H9 (cell line): ENCODE measurements at regions not wholly inside any gene's neighbourhood (a gene's known extent, or its start where the extent isn't known, plus 50 kb on each side); places are given as distances from the start of the nearest gene placed in this dataset.

Source experiments
- DNase-seq: peaks from one replicate; pipeline ENCODE4 v3.0.0-alpha.2; 2017
- H2AFZ ChIP-seq: one replicate; pipeline ENCODE4 v1.6.1; 2013; ENCODE audit warnings: mild to moderate bottlenecking, low read length, control low read depth, moderate library complexity
- H2AK5ac ChIP-seq: 2 replicates; pipeline ENCODE4 v1.6.1; 2013; ENCODE audit warnings: low read length, control low read depth, mixed read lengths; ENCODE audit not compliant: insufficient read length
- H2BK120ac ChIP-seq: one replicate; pipeline ENCODE4 v1.6.1; 2013; ENCODE audit warnings: low read depth, mild to moderate bottlenecking, low read length, control low read depth, inconsistent platforms; ENCODE audit not compliant: poor library complexity, severe bottlenecking
- H2BK12ac ChIP-seq: 2 replicates; pipeline ENCODE4 v1.6.1; 2013; ENCODE audit warnings: low read length, control low read depth, mixed read lengths, low read depth; ENCODE audit not compliant: insufficient read length
- H2BK15ac ChIP-seq: 2 replicates; pipeline ENCODE4 v1.6.1; 2013; ENCODE audit warnings: low read depth, low read length, control low read depth
- H2BK20ac ChIP-seq: one replicate; pipeline ENCODE4 v1.6.1; 2013; ENCODE audit warnings: low read depth, mild to moderate bottlenecking, low read length, control low read depth, inconsistent platforms; ENCODE audit not compliant: poor library complexity, severe bottlenecking
- H2BK5ac ChIP-seq: 2 replicates; pipeline ENCODE4 v1.6.1; 2013; ENCODE audit warnings: low read length, control low read depth, mixed read lengths; ENCODE audit not compliant: insufficient read length
- H3K14ac ChIP-seq: 2 replicates; pipeline ENCODE4 v1.6.1; 2013; ENCODE audit warnings: low read length, control low read depth; ENCODE audit not compliant: insufficient read depth
- H3K18ac ChIP-seq: 2 replicates; pipeline ENCODE4 v1.6.1; 2013; ENCODE audit warnings: low read depth, mild to moderate bottlenecking, mixed read lengths, low read length, control low read depth; ENCODE audit not compliant: insufficient read length
- H3K23ac ChIP-seq: 2 replicates; pipeline ENCODE4 v1.6.1; 2013; ENCODE audit warnings: low read length, control low read depth, mixed read lengths, low read depth; ENCODE audit not compliant: insufficient read length
- H3K23me2 ChIP-seq: 2 replicates; pipeline ENCODE4 v1.6.1; 2013; ENCODE audit warnings: low read depth, mild to moderate bottlenecking, mixed read lengths, low read length, control low read depth; ENCODE audit not compliant: insufficient read length, poor library complexity, severe bottlenecking
- H3K27ac ChIP-seq: 2 replicates; pipeline ENCODE4 v1.5.1; 2013; ENCODE audit warnings: low read length, control low read depth, mixed read lengths, low read depth; ENCODE audit not compliant: insufficient read length
- H3K27me3 ChIP-seq: 2 replicates; pipeline ENCODE4 v1.6.1; 2013; ENCODE audit warnings: low read length, control low read depth, inconsistent platforms; ENCODE audit not compliant: insufficient read depth
- H3K4ac ChIP-seq: 2 replicates; pipeline ENCODE4 v1.6.1; 2013; ENCODE audit warnings: low read depth, mild to moderate bottlenecking, control low read depth, inconsistent platforms, low read length, moderate library complexity
- H3K4me1 ChIP-seq: 2 replicates; pipeline ENCODE4 v1.6.1; 2013; ENCODE audit warnings: low read length, control low read depth, inconsistent platforms; ENCODE audit not compliant: insufficient read depth
- H3K4me2 ChIP-seq: 2 replicates; pipeline ENCODE4 v1.6.1; 2013; ENCODE audit warnings: low read length, control low read depth, mixed read lengths; ENCODE audit not compliant: insufficient read length, insufficient read depth
- H3K56ac ChIP-seq: 2 replicates; pipeline ENCODE4 v1.6.1; 2013; ENCODE audit warnings: low read depth, mild to moderate bottlenecking, mixed read lengths, low read length, control low read depth; ENCODE audit not compliant: insufficient read length
- H3K79me1 ChIP-seq: 2 replicates; pipeline ENCODE4 v1.6.1; 2013; ENCODE audit warnings: low read depth, mild to moderate bottlenecking, moderate library complexity, low read length, control low read depth, inconsistent platforms; ENCODE audit not compliant: insufficient read depth, poor library complexity, severe bottlenecking
- H3K79me2 ChIP-seq: 2 replicates; pipeline ENCODE4 v1.6.1; 2013; ENCODE audit warnings: low read length, control low read depth, inconsistent platforms; ENCODE audit not compliant: insufficient read depth
- H3K9ac ChIP-seq: 2 replicates; pipeline ENCODE4 v1.6.1; 2013; ENCODE audit warnings: low read length, control low read depth, mixed read lengths; ENCODE audit not compliant: insufficient read length; ENCODE audit errors: extremely low read depth
- H3K9me3 ChIP-seq: one replicate; pipeline ENCODE4 v1.6.1; 2013; ENCODE audit warnings: low read depth, low read length, inconsistent platforms; ENCODE audit not compliant: control insufficient read depth
- H3T11ph ChIP-seq: one replicate; pipeline ENCODE4 v1.6.1; 2013; ENCODE audit warnings: mild to moderate bottlenecking, low read length, control low read depth, inconsistent platforms
- H4K20me1 ChIP-seq: one replicate; pipeline ENCODE4 v1.6.1; 2013; ENCODE audit not compliant: control insufficient read depth, insufficient read length, insufficient read depth
- H4K5ac ChIP-seq: 2 replicates; pipeline ENCODE4 v1.6.1; 2013; ENCODE audit warnings: low read depth, mild to moderate bottlenecking, mixed read lengths, low read length, control low read depth; ENCODE audit not compliant: insufficient read length
- H4K8ac ChIP-seq: replicated peaks from 2 replicates; pipeline ENCODE4 v1.6.1; 2013; ENCODE audit warnings: low read length, control low read depth, mixed read lengths, low read depth; ENCODE audit not compliant: insufficient read length
- H4K91ac ChIP-seq: 2 replicates; pipeline ENCODE4 v1.6.1; 2013; ENCODE audit warnings: low read depth, mild to moderate bottlenecking, moderate library complexity, mixed read lengths, low read length, control low read depth; ENCODE audit not compliant: insufficient read length
- H3K27ac Mint-ChIP-seq, 3 experiments: 2 replicates in 2 of 3; 3 replicates in 1 of 3; pipeline ENCODE4 v1.8.0; 2020 to 2021; ENCODE audit warnings: mixed read lengths in 3 of 3, mild to moderate bottlenecking in 1 of 3, moderate library complexity in 1 of 3
- H3K27me3 Mint-ChIP-seq: 2 replicates; pipeline ENCODE4 v1.8.0; 2021; ENCODE audit warnings: low read depth, mild to moderate bottlenecking, moderate library complexity, mixed read lengths
- H3K36me3 Mint-ChIP-seq, 3 experiments: 2 replicates in 2 of 3; 3 replicates in 1 of 3; pipeline ENCODE4 v1.8.0; 2020 to 2021; ENCODE audit warnings: low read depth in 3 of 3, mixed read lengths in 3 of 3; ENCODE audit not compliant: insufficient read depth in 1 of 3
- H3K4me1 Mint-ChIP-seq, 2 experiments: 2 replicates each; pipeline ENCODE4 v1.8.0; 2020; ENCODE audit warnings: mixed read lengths in 2 of 2
- H3K4me3 Mint-ChIP-seq, 2 experiments: 2 replicates in 1 of 2; 3 replicates in 1 of 2; pipeline ENCODE4 v1.8.0; 2020 to 2021; ENCODE audit warnings: mild to moderate bottlenecking in 2 of 2, mixed read lengths in 2 of 2, moderate library complexity in 1 of 2
- H3K9me3 Mint-ChIP-seq, 2 experiments: 2 replicates in 1 of 2; 3 replicates in 1 of 2; pipeline ENCODE4 v1.8.0; 2020; ENCODE audit warnings: mild to moderate bottlenecking in 2 of 2, mixed read lengths in 2 of 2, moderate library complexity in 1 of 2
- CTCF ChIP-seq: fragments of 200-600 bp; sonication (generic); conservative IDR thresholded peaks from 3 replicates; pipeline ENCODE4 v1.8.0; 2021; ENCODE audit warnings: antibody characterized with exemption, mild to moderate bottlenecking

GRCh38 chr10:28135258-28135657 is 136.4 kb upstream of the ODAD2 start:
- no peak overlapping the region for H3K4me3 Mint-ChIP-seq
- Histone ChIP-seq H4K8ac (no peak overlapping the region), H4K5ac (no peak overlapping the region), H3K9me3 (no peaks in the 10 kb centered on the region), H3K27me3 (no peaks in the 10 kb centered on the region), H3K18ac (no peak overlapping the region), H3K4me2 (no peak overlapping the region), H3K4me1 (no peaks in the 10 kb centered on the region), H3K27ac (no peak overlapping the region), H3K9ac (no peak overlapping the region), H3K56ac (no peak overlapping the region), H2BK12ac (no peak overlapping the region), H3K23ac (no peak overlapping the region), H2BK5ac (no peak overlapping the region), H3K23me2 (no peaks in the 10 kb centered on the region), H4K20me1 (no peaks in the 10 kb centered on the region), H4K91ac (no peak overlapping the region), H2BK120ac (no peak overlapping the region), H3T11ph (no peak overlapping the region), H3K4ac (no peak overlapping the region), H2AFZ (no peak overlapping the region), H2AK5ac (no peak overlapping the region), H2BK15ac (no peak overlapping the region), H3K79me1 (no peaks in the 10 kb centered on the region), H2BK20ac (no peak overlapping the region), H3K79me2 (no peaks in the 10 kb centered on the region), H3K14ac (no peak overlapping the region)
- H3K4me1 Mint-ChIP-seq, result no peaks in the 10 kb centered on the region
- H3K36me3 Mint-ChIP-seq, result peaks cover 9 to 30% (median 15%) of the 10 kb centered on the region in 3 experiments
- TF ChIP-seq CTCF, result no peak
- no peaks in the 10 kb centered on the region for H3K27me3 Mint-ChIP-seq
- peaks cover 23 to 25% of the 10 kb centered on the region in 2 experiments for H3K9me3 Mint-ChIP-seq
- no peak for DNase-seq
- no peak overlapping the region for H3K27ac Mint-ChIP-seq
